ENCODE measurements at regions not wholly inside any gene's neighbourhood (a gene's known extent, or its start where the extent isn't known, plus 50 kb on each side); places are given as distances from the start of the nearest gene placed in this dataset.

- peaks cover 12% of the 10 kb centered on the region; the same call in 1 of the 2 replicates for H3K4me1 ChIP-seq (ENCODE audit: insufficient read depth)
- H3K79me2 ChIP-seq (replicated peaks; ENCODE audit: insufficient read depth), result no peaks in the 10 kb centered on the region
- Mint-ChIP-seq H3K27me3 (ENCODE audit: insufficient read depth, low read depth, poor library complexity) (peaks cover 1% of the 10 kb centered on the region), H3K27ac (0 out of 2 replicates have a peak overlapping the region, but pooled peaks have one; percentile 33), H3K9me3 (peaks cover 7% of the 10 kb centered on the region; the same call in 2 of the 3 replicates), H3K36me3 (ENCODE audit: low read depth) (no peaks in the 10 kb centered on the region; the same call in 2 of the 3 replicates), H3K4me3 (no peak overlapping the region), H3K4me1 (peaks cover 21% of the 10 kb centered on the region)
- H3K36me3 ChIP-seq (ENCODE audit: insufficient read depth), result no peaks in the 10 kb centered on the region
- peak overlapping the region; percentile 51; the same call in 1 of the 2 replicates for H3K4me2 ChIP-seq
- no peaks in the 10 kb centered on the region for H3K27me3 ChIP-seq (ENCODE audit: insufficient read depth)
- H3K27ac ChIP-seq (ENCODE audit: low read depth), result no peak overlapping the region
- peak overlapping the region; percentile 76; the same call in 1 of the 2 replicates for H2AFZ ChIP-seq
- DNase-seq (ENCODE audit: low spot score), result no peak
- 0 out of 2 replicates have a peak, but pooled peaks cover 7% of the 10 kb centered on the region for H3K9me2 ChIP-seq (ENCODE audit: insufficient read depth)
- ATAC-seq, result no peak
- H3F3A ChIP-seq (replicated peaks; ENCODE audit: low read depth), result no peaks in the 10 kb centered on the region
- TF ChIP-seq EZH2phosphoT487 (IDR thresholded peaks at IDR 0.05; ENCODE audit: unreplicated experiment), result no peak
- TF ChIP-seq POLR2AphosphoS5 (IDR thresholded peaks at IDR 0.05; ENCODE audit: low read depth), result no peak
- no peak for TF ChIP-seq STAT1 (IDR thresholded peaks at IDR 0.05; ENCODE audit: unreplicated experiment)
- H4K20me1 ChIP-seq (replicated peaks; ENCODE audit: insufficient read depth), result no peaks in the 10 kb centered on the region
- H3K4me3 ChIP-seq, result no peak overlapping the region
Measured at GRCh38 chr2:217065012-217065290, 205.1 kb upstream of the TNP1 start.

DNA sequence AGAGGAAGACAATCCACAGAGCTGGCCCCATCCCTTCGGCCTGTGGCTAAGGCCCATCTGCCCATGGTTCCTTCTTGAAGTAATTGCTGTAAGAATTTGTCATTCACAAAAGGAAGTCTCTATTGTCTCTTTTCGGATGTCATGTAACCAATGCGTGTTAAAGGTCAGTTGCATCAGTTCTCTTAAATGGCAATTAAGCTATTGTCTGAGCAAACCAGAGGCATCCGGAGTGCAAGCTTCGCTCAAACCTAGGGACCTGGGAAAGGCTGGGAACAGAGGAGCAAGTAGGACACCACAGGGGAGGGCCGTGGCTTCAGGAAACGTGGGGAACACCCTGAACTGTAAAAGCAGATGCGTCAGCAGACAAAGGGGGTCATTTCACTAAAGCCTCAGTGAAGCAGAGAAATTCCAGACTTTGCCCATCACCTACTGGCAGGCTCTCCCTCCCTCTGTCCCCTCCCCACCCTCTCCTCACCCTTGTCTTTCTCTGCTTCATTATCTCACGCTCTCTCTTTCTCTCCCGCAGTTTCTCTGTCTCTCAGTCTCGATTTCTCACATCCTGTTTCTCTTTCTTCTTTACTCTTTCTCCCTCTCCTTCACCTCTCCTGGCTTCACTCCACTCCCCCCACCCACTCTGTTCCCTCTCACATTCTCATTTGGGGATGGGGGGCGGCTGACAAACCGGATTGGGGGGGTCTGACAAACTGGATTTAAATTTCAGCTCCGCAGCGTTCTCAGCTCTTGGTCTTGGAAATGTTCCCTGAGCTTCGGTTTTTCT is 204.6 kb upstream of the TNP1 start:
- ATAC-seq, result peak; percentile 84
- H3K9me3 Mint-ChIP-seq, result peaks cover 7% of the 10 kb centered on the region; the same call in 2 of the 3 replicates
- H3K4me3 Mint-ChIP-seq, result no peak overlapping the region
- Histone ChIP-seq H3K4me1 (ENCODE audit: insufficient read depth) (peaks cover 12% of the 10 kb centered on the region; the same call in 1 of the 2 replicates), H2AFZ (peak overlapping the region; percentile 76), H3K36me3 (ENCODE audit: insufficient read depth) (no peaks in the 10 kb centered on the region), H3F3A (replicated peaks; ENCODE audit: low read depth) (no peaks in the 10 kb centered on the region), H3K27me3 (ENCODE audit: insufficient read depth) (no peaks in the 10 kb centered on the region), H3K9me2 (ENCODE audit: insufficient read depth) (0 out of 2 replicates have a peak, but pooled peaks cover 7% of the 10 kb centered on the region), H3K4me3 (no peak overlapping the region), H4K20me1 (replicated peaks; ENCODE audit: insufficient read depth) (no peaks in the 10 kb centered on the region), H3K4me2 (peak overlapping the region; percentile 51), H3K79me2 (replicated peaks; ENCODE audit: insufficient read depth) (no peaks in the 10 kb centered on the region), H3K27ac (ENCODE audit: low read depth) (no peak overlapping the region)
- H3K4me1 Mint-ChIP-seq, result peaks cover 21% of the 10 kb centered on the region
- no peaks in the 10 kb centered on the region; the same call in 2 of the 3 replicates for H3K36me3 Mint-ChIP-seq (ENCODE audit: low read depth)
- peak; percentile 61 for DNase-seq (ENCODE audit: low spot score)
- H3K27me3 Mint-ChIP-seq (ENCODE audit: insufficient read depth, low read depth, poor library complexity), result peaks cover 1% of the 10 kb centered on the region
- 0 out of 2 replicates have a peak overlapping the region, but pooled peaks have one; percentile 33 for H3K27ac Mint-ChIP-seq
- TF ChIP-seq ETS1 (IDR thresholded peaks at IDR 0.05) (no peak), ZNF462 (CRISPR knock-in tag; IDR thresholded peaks at IDR 0.05) (no peak), STAT1 (IDR thresholded peaks at IDR 0.05; ENCODE audit: unreplicated experiment) (no peak), POLR2AphosphoS5 (IDR thresholded peaks at IDR 0.05; ENCODE audit: low read depth) (no peak), EZH2 (IDR thresholded peaks at IDR 0.05; ENCODE audit: low read depth, unreplicated experiment) (no peak), NANOG (IDR thresholded peaks at IDR 0.05; ENCODE audit: borderline replicate concordance) (no peak), JUNB (IDR thresholded peaks at IDR 0.05; ENCODE audit: unreplicated experiment) (no peak), REST (IDR thresholded peaks at IDR 0.05; ENCODE audit: unreplicated experiment) (no peak), ZNF331 (CRISPR knock-in tag; IDR thresholded peaks at IDR 0.05; ENCODE audit: low read depth) (no peak), EZH2phosphoT487 (IDR thresholded peaks at IDR 0.05; ENCODE audit: unreplicated experiment) (no peak)
